NT2/D1 (cell line): ENCODE measurements at regions not wholly inside any gene's neighbourhood (a gene's known extent, or its start where the extent isn't known, plus 50 kb on each side); places are given as distances from the start of the nearest gene placed in this dataset.

Experiments
- SUZ12 ChIP-seq: IDR thresholded peaks from 2 replicates; pipeline ENCODE4 v1.6.1; 2011; ENCODE audit not compliant: insufficient read length, insufficient read depth; ENCODE audit errors: extremely low read depth
- ZNF274 ChIP-seq: IDR thresholded peaks from 2 replicates; pipeline ENCODE4 v1.6.1; 2011; ENCODE audit warnings: mild to moderate bottlenecking, low read depth, low read length

DNA sequence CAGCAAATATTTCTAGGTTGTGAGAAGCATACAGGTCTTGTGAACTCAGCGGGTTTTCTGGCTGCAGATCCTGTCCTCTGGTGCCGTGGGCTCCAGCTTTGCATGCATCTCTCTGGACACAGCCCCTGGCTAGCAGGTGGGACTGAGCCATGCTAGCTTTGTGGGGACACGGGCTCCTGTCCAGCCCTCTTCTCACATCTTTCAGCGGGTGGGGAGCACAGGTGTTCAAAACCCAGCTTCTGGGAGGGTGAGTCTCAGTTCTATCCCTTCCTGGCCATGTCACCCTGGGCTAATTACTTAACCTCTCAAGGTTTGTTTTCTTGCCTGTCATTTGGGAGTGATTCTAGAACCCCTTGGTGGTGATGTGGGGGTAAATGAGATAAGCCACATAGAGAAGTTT, 162.3 kb downstream of the ICE1 start:
- no peak for TF ChIP-seq ZNF274
- TF ChIP-seq SUZ12, result no peak
